ENCODE measurements at regions not wholly inside any gene's neighbourhood (a gene's known extent, or its start where the extent isn't known, plus 50 kb on each side); places are given as distances from the start of the nearest gene placed in this dataset.

DNA sequence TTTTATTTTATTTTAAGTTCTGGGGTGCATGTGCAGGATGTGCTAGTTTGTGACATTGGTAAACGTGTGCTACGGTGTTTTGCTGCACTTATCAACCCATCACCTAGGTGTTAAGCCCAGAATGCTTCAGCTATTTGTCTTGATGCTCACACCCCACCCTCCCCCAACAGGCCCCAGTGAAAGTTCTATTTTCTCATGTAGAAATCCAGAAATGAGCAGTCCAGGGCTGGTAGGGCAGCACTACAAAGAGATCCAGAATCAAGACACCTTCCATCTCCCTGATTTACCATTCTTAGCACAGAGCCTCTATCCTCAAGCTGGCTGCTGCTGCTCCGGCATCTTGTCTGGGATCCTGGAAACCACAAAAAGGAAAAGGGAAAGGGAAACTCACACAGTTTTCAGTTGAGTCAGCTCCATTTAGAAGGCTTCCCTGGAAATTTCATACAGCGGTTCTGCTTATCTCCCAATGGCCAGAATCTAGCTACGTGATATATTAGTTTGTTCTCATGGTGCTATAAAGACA lies 85.4 kb upstream of the SMARCA2 start:
- TF ChIP-seq, protein P1, sequence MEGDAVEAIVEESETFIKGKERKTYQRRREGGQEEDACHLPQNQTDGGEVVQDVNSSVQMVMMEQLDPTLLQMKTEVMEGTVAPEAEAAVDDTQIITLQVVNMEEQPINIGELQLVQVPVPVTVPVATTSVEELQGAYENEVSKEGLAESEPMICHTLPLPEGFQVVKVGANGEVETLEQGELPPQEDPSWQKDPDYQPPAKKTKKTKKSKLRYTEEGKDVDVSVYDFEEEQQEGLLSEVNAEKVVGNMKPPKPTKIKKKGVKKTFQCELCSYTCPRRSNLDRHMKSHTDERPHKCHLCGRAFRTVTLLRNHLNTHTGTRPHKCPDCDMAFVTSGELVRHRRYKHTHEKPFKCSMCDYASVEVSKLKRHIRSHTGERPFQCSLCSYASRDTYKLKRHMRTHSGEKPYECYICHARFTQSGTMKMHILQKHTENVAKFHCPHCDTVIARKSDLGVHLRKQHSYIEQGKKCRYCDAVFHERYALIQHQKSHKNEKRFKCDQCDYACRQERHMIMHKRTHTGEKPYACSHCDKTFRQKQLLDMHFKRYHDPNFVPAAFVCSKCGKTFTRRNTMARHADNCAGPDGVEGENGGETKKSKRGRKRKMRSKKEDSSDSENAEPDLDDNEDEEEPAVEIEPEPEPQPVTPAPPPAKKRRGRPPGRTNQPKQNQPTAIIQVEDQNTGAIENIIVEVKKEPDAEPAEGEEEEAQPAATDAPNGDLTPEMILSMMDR (conservative IDR thresholded peaks at IDR 0.05; ENCODE audit: low read depth, low read length), result no peak
- no peak for TF ChIP-seq EZH2 (IDR thresholded peaks at IDR 0.05; ENCODE audit: low read length, unreplicated experiment)
